ENCODE measurements at regions not wholly inside any gene's neighbourhood (a gene's known extent, or its start where the extent isn't known, plus 50 kb on each side); places are given as distances from the start of the nearest gene placed in this dataset.
"Not testable (repeated sequence)": the region's sequence is repeated elsewhere in the genome, so short reads cannot be mapped to it uniquely, and the experiment has no call there.

DNA sequence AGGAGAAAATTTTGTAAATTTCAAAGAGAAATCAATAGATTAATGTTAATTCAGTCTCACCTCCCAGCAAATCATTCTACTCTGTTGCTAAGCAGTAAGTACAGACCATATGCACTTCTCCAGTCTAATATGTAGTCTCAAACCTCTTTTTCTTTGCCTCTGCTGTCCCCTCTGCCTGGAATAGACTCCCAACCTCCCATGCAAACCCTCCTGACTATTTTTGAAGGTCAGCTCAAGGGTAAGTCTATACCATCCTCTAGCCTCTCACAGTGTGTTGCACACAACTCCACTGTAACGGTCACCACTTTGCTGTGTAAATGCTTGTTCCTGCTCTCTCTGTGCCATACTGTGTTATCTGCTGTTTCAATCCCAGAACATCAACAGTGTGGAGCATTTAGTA is 94.5 kb upstream of the TRIM77 start:
- not testable (repeated sequence) for FAIRE-seq

DNA sequence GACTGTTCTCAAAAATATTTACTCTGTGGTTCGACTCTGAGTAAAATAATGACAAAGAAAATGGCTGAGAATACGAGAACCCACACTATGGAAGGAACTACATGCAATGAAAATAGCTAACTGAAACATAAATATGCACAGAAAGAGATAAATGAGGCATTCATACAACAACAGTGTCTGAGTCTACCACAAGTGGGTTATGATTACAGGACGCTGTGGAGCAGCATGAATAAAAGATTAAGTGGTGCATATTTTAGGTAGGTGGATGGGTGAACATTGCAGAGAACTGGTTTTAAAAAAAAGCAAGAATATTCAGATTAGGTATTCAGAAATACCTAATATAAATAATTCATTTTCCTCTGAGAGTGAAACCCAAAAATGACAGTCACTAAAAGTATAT is 93.9 kb upstream of the TRIM77 start:
- FAIRE-seq: not testable (repeated sequence)

- peak; percentile 94 for FAIRE-seq
Observed at GRCh38 chr11:89616999-89617602, 93.0 kb upstream of the TRIM77 start.

DNA sequence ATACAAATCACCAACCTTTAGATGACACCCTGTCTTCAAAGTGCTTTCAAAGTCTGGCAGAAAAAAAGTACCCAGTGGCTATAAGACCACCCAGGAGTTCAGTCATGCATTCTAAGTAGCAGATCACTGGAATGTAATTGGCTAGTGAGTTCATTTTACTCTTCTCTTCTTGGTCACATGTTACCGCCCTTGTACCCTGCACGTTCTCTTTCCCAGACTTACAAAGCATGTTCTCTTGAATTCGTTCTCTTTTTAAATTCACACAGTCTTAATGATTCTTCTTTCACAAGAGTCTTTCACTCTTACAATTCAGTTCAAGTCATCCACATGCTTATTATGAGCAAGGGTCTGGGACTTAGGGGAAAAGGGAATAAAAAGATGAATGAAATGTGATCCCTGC is 89.4 kb upstream of the TRIM77 start:
- not testable (repeated sequence) for FAIRE-seq

GRCh38 chr11:89625171-89625570 is 84.9 kb upstream of the TRIM77 start:
- no peak for FAIRE-seq

GRCh38 chr11:89626366-89626765 is 83.7 kb upstream of the TRIM77 start:
- FAIRE-seq: peak; percentile 36

DNA sequence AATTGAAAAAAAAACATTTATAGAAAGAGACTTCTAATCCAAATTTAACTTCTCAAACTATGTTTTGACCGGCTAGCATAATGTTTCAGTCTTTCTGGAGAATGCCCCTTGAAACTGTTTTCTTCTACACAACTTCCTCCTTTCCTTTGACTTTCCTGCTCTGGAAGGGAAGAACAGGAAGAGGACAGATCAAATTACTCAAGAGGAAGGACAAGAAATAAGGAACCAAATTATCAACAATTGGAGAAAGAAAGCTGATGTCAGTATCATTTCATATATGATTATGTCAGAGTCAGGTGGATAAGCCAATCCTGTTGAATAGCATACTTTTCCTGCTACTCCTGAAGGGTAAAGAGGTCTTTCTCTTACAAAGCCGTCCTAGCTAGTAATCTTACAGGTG is 83.2 kb upstream of the TRIM77 start:
- not testable (repeated sequence) for FAIRE-seq

- FAIRE-seq: no peak
Observed at GRCh38 chr11:89633135-89633705, 76.9 kb upstream of the TRIM77 start.

- not testable (repeated sequence) for FAIRE-seq
Observed at GRCh38 chr11:89640777-89641176, 69.3 kb upstream of the TRIM77 start.

GRCh38 chr11:89648232-89648631 is 61.9 kb upstream of the TRIM77 start:
- FAIRE-seq: not testable (repeated sequence)

GRCh38 chr11:89648996-89649395 is 61.1 kb upstream of the TRIM77 start:
- peak; percentile 99 for FAIRE-seq

GRCh38 chr11:89654669-89655068 is 55.4 kb upstream of the TRIM77 start:
- not testable (repeated sequence) for FAIRE-seq

GRCh38 chr11:89658767-89659166 is 51.3 kb upstream of the TRIM77 start:
- not testable (repeated sequence) for FAIRE-seq

- FAIRE-seq: not testable (repeated sequence)
Observed at GRCh38 chr11:89659414-89659813, 50.7 kb upstream of the TRIM77 start.

GRCh38 chr11:89660234-89660633 is 49.9 kb upstream of the TRIM77 start:
- FAIRE-seq: no peak
